Fibroblast of the aortic adventitia (primary cell): ENCODE measurements at regions not wholly inside any gene's neighbourhood (a gene's known extent, or its start where the extent isn't known, plus 50 kb on each side); places are given as distances from the start of the nearest gene placed in this dataset.

Experiments used
- DNase-seq: peaks from one replicate; pipeline ENCODE4 v3.0.0-alpha.2; 2010; ENCODE audit warnings: low read depth
- H3K4me3 ChIP-seq: 2 replicates; pipeline ENCODE4 v1.5.1; 2011; ENCODE audit warnings: low read depth, mild to moderate bottlenecking, control low read depth, low read length, moderate library complexity
- TF ChIP-seq, protein P1 (sequence below): IDR thresholded peaks from 2 replicates; pipeline ENCODE4 v1.5.1; 2011; ENCODE audit warnings: mild to moderate bottlenecking, low read length, control low read depth, inconsistent platforms; ENCODE audit not compliant: insufficient read depth

DNA sequence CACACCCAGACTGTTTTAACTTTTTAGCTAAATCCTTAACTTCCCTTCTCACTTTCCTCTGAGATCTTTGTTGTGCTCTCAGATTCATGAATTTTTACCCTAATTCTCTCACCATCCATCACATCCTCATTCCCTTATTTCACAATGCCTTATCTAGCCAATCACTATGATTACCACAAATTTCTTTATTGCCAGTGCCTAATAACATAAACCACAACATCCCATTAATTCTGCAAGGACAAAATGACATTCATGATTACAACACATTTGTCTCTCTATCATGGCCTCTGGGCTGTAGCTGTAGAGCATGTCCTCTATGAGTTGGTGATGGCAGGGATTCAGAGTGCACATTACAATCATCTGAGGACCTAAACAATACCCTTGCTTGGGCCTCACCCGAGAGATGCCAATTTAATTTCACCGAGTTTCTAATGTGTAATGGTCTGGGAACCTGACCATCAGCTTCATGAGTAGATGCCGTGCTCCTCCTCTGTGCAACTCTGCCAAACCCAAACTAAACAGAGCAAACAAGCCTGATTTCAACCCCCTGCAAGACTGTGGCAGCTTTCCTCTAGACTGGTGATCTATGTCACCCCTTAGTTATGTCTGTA lies 99.3 kb downstream of the SPTSSA start:
- DNase-seq: peak; percentile 40
- TF ChIP-seq, protein P1, sequence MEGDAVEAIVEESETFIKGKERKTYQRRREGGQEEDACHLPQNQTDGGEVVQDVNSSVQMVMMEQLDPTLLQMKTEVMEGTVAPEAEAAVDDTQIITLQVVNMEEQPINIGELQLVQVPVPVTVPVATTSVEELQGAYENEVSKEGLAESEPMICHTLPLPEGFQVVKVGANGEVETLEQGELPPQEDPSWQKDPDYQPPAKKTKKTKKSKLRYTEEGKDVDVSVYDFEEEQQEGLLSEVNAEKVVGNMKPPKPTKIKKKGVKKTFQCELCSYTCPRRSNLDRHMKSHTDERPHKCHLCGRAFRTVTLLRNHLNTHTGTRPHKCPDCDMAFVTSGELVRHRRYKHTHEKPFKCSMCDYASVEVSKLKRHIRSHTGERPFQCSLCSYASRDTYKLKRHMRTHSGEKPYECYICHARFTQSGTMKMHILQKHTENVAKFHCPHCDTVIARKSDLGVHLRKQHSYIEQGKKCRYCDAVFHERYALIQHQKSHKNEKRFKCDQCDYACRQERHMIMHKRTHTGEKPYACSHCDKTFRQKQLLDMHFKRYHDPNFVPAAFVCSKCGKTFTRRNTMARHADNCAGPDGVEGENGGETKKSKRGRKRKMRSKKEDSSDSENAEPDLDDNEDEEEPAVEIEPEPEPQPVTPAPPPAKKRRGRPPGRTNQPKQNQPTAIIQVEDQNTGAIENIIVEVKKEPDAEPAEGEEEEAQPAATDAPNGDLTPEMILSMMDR: no peak
- H3K4me3 ChIP-seq: no peak overlapping the region

DNA sequence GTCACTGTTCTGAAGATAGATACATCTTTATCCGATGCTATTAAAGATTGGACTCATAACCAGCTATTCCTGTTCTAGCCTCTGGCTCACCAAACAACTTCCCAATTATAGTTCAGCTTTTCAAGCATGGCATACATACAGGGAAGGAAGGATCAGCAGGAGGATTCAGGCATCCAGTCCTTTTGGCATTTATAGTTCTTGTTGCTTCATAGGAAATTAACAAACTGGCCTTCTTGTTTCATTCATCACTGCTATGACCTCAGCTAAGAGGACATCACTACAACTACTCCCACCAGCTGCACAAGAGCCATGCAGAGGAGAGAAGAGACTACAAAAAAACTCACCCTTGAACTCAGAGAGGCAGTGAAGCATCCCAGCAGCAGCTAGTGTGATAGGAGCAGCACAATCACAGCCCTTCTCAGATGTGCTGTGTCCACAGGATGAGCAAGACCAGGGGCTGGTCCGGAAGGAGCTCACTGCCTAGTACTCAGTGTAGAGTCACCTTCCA lies 100.5 kb downstream of the SPTSSA start:
- H3K4me3 ChIP-seq: no peak overlapping the region
- TF ChIP-seq, protein P1: no peak
- DNase-seq: peak; percentile 30

DNA sequence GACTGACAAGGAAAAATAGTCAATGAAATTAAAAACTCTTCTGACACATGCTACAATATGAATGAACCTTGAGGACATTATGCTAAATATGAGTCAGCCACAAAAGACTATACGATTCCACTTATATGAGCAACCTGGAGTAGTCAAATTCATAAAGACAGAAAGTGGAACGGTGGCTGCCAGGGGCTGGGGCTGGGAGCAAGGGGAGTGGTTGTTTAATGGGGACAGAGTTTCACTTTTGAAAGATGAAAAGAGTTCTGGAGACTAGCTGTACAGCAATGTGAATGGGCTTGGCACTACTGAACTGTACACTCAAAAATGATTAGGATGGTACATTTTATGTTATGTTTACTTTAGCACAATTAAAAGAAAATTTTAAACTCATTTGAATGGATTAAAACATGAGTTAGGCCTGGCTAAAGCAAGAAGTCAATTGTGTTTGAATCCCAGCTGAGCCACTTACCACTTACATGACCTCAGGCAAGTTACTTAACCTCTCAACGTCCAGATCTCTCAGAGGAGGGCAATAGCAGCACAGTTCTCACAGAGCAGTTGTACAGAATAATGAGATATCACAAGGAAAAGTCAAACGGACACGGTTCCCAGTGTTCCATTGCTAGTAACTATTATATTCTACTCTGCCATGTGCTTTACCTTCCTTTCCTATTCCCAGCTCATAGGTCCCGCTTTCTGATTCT lies 102.5 kb downstream of the SPTSSA start:
- no peak for DNase-seq
- H3K4me3 ChIP-seq: no peak overlapping the region
- TF ChIP-seq, protein P1: no peak

DNA sequence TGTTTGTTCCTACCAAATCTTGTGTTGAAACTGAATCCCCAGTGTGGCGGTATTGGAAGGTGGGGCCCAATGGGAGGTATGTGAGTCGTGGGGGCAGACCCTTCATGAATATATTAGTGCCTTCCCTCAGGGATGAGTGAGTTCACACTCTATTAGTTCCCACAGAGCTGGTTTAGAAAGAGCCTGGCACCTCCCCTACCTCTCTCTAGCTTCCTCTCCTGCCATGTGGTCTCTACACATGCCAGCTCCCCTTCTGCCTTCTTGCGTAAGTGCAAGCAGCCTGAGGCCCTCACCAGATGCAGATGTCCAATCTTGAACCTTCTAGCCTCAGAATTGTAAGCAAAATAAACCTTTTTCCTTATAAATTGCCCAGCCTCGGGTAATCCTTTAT lies 105.8 kb downstream of the SPTSSA start:
- no peak overlapping the region for H3K4me3 ChIP-seq
- DNase-seq: peak; percentile 42
- TF ChIP-seq, protein P1: no peak

DNA sequence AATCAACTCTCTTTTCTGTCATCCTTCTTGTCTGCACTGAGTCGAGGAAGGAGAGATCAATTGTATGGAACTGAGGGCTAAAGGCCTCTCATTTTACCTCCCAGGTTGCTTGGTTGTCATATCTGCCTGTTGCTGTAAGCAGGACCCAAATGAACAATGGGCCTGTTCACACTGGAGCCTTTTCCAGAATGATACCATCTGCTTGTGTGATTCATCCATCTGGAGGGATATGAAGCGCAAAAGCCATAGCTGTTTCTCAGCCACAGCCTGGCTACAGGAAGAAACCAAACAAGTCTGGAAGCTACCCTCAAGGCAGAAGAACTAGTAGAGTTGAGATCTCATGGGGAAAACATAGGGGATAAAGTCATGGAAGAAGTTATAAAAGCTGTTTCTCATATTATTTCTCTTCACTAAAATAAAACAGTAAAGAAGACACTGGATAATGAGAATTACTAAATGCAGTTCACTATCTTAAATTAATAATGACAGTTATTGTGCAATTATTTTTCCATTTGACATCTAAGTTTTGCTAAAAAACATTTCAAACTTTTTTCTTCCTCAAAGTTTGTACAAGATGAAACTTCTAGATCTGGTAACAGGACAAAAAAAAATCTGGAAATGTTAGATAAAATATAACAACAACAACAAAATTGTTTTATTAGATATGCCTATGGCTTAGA lies 106.3 kb downstream of the SPTSSA start:
- peak; percentile 86 for DNase-seq
- H3K4me3 ChIP-seq: no peak overlapping the region
- TF ChIP-seq, protein P1: no peak

DNA sequence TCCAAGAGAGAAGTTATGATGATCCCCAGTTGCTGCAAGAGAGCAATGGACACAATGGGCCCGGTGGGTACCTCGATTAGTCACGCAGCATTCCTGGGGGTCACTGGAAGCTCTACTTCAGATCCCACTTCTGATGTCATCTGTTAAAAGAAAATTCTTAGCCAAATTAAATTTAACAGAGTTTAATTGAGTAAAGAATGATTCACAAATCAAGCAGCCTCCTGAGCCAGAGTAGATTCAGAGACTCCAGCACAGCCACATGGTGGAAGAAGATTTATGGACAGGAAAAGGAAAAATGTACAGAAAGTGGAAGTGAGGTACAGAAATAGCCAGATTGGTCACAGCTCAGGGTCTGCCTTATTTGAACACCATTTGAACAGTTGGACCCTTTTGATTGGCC lies 107.5 kb downstream of the SPTSSA start:
- H3K4me3 ChIP-seq: no peak overlapping the region
- DNase-seq: no peak
- TF ChIP-seq, protein P1: no peak
